GM19438 (cell line): ENCODE measurements at regions not wholly inside any gene's neighbourhood (a gene's known extent, or its start where the extent isn't known, plus 50 kb on each side); places are given as distances from the start of the nearest gene placed in this dataset.
"Not testable (repeated sequence)": the region's sequence is repeated elsewhere in the genome, so short reads cannot be mapped to it uniquely, and the experiment has no call there.

Experiments used
- ATAC-seq: cut with Tn5 transposase; IDR thresholded peaks from one replicate; pipeline ENCODE4 v1.9.1; 2021; ENCODE audit warnings: low read depth; ENCODE audit not compliant: unreplicated experiment

DNA sequence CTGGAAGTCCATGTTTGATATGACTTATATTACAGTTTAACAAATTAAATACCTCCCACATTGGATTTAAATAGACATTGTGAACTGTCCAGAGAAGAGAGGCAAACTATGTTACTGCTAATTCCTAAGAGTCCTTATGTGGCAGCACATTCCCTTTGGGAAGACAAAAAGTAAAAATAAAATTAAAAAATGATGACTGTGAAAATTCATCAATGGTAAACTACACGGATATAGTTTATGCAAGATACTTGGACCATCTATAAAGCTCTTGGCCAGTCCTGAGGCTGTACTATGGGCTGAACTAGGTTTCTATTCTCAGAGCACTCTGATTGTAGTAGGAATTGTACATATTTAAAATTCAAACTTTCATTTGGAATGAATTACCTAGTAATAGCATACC lies 206.4 kb downstream of the LRRK2 start:
- ATAC-seq: no peak

DNA sequence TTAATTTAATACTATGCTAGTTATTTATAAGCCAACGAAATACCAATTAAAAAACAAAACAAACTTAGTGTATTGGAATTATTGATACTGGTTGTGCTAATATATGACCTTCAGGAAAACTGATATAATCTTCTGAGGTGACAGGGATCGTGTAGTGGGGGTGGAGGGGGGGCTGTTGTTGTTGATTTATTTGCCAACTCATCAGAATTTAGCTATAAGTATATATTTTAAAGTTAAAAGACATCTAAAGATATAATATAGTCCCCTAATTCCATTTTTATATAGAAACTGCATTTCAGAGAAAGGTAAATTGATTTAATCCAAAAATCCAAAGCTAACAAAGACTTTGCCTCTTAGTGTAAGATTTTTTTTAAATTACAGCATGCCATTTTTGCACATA lies 210.5 kb downstream of the LRRK2 start:
- ATAC-seq: no peak

DNA sequence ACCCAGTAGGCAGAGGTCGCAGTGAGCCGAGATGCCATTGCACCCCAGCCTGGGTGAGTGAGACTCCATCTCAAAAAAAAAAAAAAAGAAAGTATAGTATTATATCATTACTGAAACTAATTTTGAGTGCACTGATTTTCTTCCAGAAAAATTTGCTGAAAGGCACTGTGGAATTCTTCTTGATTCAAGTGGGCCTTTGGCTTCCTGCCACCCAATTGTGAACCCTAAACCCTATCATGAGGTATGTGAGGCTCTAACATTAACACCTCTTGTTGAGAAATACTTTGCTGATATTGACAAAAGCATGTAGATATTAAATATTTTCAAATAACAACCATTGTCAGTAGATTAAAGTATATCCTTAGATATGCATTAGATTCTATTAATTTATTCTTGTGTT lies 211.2 kb downstream of the LRRK2 start:
- no peak for ATAC-seq

DNA sequence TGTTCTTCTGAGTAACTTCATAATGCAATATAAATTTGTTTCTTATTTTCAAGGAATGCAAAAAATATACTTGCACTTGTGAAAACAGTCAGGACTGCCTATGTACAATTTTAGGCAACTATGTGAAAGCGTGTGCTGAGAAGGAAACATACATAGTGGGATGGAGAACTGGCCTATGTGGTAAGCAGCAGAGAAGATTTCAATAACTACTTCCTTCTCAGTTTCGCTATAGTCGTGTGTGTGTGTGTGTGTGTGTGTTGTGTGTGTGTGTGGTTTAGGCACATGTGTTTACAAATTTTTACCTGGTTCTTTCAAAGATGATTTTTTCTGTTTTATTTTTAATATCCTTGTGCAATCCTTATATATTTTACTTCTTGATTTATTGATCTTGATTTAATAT lies 211.8 kb downstream of the LRRK2 start:
- ATAC-seq: no peak

DNA sequence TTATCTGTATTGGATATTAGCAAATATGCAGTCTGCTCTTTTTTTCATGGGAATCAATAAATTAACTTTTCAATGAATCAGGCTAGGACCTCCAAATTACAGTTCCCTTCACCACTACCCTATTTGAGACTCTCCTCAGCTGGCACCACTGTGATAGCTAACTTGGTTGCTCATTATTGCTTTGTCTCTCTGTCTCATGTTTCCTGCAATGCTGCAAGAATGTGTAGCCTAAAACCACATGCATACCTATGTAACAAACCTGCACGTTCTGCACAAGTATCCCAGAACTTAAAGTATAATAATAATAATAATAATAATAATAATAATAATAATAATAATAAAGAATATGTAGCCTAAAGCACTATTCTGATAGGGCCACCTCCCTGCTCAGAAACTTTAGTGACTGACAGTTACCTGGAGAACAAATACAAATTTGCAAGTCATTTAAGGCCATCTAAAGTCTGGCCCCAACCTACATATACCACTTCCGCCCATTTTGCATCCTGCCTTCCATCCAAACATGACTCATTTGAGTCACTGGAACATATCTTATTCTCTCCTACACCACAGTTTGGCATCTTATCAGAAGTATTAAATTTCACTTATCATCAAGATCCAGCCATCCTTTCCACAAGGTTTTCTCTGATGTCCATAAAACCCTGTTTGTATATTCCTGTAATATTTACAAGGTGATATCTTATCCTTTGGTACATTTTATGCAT lies 215.1 kb downstream of the LRRK2 start:
- ATAC-seq: no peak

DNA sequence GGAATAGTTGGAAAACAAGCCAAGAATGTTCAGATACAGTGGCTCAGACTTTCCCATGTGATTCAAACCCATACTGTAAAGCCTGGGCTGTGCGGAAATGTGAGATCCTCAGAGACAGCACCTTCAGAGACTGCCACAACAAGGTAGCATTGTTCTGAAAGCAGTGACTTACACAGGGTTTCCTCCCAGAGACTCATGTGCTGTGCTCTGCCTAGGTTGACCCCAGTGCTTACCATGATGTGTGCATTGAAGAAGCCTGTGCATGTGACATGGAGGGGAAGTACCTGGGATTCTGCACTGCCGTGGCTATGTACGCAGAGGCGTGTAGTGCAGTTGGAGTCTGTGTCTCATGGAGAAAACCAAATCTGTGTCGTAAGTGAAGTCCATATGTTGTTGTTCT lies 219.4 kb downstream of the LRRK2 start:
- no peak for ATAC-seq

DNA sequence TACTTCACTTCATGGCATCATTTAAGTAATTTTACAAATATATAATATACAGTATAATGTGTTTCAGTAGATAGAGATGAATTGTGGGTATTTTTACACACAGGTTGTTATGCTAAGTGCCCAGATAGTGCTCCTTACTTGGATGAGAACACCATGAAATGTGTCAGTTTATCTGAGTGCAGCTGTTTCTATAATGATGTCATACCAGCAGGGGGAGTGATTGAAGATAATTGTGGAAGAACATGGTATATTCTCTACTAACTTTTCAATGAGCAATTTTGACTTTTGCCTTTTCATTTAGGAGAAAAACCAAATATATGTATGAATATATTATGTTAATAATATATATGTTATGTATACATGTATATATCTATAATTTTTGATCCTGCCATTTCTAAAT lies 221.6 kb downstream of the LRRK2 start:
- ATAC-seq: no peak

DNA sequence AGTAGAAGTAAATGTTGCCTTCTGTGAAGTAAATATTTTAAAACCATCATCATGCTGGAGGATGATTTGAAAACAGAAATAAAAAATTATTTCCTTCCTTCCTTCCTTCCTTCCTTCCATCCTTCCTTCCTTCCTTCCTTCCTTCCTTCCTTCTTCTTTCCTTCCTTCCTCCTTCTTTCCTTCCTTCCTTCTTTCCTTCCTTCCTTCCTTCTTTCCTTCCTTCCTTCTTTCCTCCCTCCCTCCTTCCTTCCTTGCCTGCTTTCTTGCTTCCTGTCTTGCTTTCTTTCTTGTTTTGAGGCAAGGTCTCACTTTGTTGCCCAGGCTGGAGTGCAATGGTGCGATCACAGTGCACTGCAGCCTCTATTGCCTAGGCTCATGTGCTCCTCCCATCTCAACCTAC lies 223.7 kb downstream of the LRRK2 start:
- ATAC-seq: not testable (repeated sequence)

DNA sequence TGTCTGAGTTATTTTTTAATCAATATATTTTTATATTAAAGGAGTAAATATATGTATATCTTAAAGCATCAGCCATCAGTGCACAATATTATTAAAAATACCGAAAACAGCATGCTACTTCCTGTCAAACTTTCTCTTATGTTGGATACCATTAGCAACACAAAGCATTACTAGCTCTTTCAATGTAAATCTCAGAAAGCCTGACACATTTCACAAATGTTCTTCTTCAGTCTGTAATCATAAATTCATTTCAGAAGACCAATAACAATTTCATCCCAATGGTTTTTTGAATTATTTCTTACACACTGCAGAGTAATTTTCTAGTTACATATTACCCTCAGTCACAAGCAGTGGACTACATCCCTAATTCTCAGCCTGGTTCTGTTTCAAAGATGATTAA lies 226.9 kb downstream of the LRRK2 start:
- ATAC-seq: no peak

DNA sequence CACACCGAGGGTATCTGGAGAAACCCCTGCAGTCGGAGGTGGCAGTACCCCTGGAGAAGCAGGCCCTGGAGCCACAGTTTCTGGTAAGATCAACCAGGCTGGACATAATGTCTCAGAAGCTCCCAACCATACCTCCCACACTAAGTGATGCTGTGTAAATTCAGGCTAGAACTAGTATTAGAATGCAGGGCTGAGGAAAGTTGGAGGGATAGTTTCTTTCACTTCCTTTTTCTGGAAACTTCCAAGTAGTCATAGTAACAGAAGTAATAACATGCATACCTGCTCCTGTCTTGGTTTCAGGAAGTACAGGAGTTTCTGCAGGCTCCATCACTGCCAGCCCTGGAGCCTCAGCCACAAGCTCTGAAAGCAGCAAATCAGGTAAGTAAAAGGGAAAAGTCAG lies 228.1 kb upstream of the CNTN1 start:
- no peak for ATAC-seq

DNA sequence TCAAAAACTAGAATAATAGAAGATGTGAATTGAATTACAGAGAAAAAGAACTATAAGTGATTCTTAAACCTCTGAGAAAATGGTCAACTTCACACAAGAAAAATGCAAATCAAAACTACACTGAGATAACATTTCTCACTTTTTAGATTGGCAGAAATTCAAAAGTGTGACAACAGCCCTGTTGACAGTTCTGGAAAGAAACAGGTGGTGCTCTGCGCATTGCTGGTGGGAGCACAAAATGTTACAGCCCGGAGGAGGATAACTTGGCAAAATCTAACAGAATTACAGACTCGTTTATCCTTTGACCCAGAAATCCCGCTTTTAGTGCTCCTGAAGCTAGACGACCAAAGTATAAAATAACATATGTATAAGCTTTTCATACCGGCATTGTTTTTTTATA lies 222.5 kb upstream of the CNTN1 start:
- no peak for ATAC-seq

DNA sequence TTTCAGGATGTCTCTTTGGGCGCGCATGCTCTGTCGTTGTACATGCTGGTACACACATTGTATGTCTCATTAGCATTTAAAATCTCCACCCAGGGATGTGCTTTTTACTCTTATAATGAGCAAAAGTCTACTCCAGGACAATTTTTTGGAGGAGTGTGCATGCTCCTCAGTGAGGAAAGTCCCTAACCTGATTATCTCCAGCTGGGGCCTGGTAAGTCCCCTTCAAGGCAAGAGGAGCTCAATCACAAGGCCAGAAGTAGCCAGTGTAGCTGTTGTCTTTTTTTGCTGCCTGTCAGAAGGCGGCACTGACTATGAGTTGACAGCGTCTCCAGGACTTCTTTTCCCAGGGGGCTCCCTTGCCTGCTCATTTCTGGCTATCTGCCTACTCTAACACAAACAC lies 218.3 kb upstream of the CNTN1 start:
- ATAC-seq: no peak

DNA sequence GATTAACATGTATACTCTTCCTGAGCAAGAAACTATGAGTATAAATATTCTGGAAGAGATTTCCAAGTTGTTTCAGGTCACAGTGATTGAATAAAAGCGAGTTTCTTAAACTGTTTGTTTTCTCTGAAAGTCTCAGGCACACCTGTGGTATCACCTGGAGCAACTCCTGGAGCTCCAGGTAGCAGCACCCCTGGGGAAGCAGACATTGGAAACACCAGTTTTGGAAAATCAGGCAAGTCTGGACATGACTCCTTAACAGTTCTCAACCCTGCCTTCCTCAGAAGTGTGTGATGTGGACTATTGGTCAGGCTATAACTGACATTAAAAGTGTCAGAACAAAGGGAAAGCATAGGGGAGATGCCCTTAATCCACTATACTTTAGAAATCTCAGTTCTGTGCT lies 217.6 kb upstream of the CNTN1 start:
- ATAC-seq: no peak

DNA sequence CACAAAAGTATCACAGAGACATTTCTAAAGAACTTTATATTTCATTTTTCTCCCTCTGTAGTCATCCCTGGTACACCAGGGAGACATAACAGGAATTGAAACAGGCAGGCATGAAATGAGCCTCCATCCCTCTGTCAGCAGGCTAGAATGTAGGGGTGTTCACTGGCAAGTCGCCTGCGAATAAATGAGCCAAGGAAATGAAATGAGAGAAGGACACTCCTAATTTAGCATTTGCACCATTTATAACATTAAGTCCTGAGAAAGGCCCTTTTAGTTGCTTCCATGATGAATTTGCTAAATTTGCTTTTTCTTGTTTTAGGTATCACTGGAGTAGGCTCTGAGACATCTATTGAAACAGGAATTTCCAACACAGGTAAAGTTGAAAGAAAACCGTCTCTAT lies 192.4 kb upstream of the CNTN1 start:
- ATAC-seq: no peak

DNA sequence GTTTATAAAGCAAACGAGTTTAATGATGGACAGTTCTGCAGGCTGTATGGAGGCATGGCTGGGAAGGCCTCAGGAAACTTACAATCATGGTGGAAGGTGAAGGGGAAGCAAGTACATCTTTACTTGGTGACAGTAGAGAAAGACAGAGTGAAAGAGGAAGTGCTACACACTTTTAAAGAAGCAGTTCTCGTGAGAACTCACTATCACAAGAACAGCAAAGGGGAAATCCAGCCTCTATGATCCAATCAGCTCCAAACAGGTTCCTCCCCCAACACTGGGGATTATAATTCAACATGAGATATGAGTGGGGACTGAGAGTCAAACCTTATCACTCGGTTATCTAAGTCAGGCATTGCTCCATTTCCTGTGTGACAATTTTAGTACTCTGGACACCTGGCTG lies 189.9 kb upstream of the CNTN1 start:
- ATAC-seq: no peak

DNA sequence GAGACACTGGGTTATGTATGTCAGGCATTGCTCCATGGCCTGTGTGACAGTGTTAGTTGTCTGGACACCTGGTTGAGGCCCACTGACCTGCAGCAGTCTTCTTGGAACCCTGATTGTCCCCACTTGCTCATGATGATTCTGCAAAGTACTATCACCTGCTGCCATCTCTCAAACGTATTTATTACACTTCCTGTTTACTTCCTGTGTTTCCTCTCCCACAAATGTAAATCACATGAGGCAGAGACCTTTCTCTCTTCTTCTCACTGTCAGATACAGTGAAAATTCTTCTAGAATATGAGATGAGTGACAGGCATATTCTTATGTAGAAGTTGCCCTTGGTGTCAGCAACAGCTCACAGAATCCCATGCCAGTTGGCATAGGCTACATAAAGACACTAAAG lies 186.9 kb upstream of the CNTN1 start:
- no peak for ATAC-seq

DNA sequence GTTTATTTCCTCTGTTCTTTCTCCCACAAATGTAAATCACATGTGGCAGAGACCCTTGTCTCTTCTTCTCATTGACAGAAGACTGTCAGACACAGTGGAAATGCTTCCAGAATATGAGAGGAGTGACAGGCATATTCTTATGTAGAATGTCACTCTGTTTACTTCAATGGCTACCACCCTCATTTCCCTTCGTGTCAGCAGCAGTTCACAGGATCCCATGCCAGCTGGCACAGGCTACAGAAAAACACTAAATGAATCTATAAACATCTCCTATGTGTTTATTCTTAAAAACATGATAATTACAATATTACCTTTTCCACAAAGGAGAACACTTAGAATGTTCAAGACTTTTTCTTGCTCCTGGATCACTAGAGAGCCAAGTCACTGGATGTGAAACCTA lies 183.8 kb upstream of the CNTN1 start:
- ATAC-seq: no peak

DNA sequence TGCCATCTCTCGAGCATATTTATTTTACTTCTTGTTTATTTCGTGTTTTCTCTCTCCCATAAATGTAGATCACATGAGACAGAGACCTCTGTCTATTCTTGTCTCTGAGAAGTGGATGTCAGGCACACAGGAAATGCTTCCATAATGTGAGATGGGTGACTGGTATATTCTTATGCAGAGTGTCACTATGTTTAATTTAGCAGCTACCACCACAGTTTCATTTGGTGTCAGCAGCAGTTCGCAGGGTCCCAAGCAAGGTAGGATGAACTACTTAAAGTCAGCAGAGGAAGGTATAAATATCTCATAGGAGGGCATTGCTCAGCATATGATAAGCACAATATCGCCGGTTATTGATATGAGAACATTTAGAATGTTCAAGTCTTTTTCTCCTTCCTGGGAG lies 180.9 kb upstream of the CNTN1 start:
- no peak for ATAC-seq

DNA sequence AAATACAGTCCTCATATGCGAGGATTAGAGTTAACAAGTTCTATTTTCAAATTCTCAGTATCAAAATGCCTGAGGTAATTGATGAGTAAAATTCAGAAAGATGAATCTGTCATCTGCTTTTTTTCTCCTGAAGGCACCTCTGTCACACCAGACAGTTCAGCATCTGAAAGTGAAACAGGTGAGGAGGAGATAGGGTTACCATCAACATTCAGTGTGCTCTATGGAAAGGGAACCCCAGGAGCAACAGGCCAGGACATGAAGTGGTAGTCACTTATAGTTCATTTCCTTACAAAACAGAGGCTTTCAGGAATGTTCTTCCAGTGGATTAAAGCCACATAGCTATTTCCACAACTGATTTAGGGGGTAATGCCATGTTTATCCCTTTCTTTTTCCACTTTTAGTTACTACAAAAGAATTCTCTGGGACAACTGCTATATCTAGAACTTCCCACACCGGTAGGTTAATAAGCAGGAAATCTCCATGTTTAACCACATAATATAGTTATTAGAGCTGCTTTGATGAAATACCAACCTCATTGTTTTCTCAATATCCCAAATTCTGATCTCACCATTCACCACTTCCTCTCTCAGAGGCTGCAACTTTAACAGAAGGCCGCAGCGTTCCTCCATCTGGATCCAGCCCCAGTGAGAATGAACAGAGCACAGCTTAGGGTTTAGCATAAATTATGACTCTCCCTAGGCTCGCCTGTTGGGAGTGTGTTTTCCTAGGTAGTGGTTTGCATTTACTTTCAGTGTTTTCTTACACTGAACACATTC lies 177.0 kb upstream of the CNTN1 start:
- ATAC-seq: peak; percentile 78

DNA sequence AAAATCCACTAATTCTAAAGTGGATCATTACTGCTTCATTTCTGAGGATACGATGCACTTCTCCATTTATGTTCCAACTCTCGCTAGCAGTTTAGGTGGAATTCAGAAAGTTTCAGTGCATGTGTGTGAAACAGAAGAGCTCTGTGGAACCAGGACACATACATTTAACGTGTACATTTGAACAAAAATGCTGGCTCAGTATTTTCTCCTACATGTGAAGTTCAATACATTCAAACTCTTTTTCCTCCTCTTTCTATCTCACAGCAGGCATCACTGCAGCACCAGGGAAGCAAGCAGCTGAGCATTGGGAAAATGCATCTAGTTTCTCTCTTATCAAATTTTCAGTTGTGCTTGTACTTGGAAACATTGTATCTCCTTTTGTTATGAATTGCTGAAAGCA lies 169.4 kb upstream of the CNTN1 start:
- no peak for ATAC-seq

DNA sequence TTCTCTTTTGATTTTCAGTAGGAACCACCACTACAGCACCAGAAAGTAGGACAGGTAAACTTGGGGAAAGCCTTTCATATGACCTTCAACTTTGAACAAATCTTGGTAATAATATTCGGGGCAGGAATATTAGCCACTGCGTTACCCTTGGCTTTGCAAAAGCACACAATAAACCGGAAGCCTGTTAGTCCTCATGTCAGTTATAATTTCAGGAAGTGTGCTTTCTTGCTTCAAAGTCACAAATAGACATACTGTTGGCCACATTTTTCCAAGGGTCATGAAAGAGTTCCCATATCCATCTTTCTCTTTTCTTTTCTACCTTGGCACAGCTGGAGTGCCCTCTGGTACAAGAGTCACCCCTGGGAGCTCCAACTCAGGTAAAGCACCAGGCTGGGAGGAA lies 167.2 kb upstream of the CNTN1 start:
- no peak for ATAC-seq

DNA sequence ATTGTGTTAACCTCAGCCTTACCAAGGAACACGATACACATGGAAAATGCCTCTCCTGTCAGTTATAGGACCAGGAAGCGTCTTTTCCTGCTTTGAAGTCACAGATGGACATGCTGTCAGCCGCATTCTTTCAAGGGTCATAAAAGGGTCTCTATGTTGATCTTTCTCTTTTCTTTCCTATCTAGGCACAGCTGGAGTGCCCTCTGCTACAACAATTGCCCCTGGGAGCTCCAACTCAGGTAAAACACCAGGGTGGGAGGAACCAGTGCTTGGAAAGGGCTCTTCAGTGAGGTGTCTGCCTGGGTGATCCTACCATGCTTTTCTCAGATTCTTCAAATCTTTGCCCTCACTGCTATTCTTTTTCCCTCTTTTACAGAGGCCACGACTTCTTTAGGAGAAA lies 157.4 kb upstream of the CNTN1 start:
- no peak for ATAC-seq
